Keratinocyte (primary cell): ENCODE measurements at regions not wholly inside any gene's neighbourhood (a gene's known extent, or its start where the extent isn't known, plus 50 kb on each side); places are given as distances from the start of the nearest gene placed in this dataset.

Source experiments
- EZH2 ChIP-seq: IDR thresholded peaks from one replicate; pipeline ENCODE4 v1.6.1; 2012; ENCODE audit warnings: inconsistent platforms, mild to moderate bottlenecking, low read length, moderate library complexity
- TF ChIP-seq, protein P1 (sequence below), 3 experiments: IDR thresholded peaks in 1 of 3; conservative IDR thresholded peaks in 1 of 3; optimal IDR thresholded peaks in 1 of 3; 2 replicates in 2 of 3; 3 replicates in 1 of 3; pipeline versions ENCODE3 to v1.5.1; 2011; ENCODE audit warnings: low read length in 3 of 3, mild to moderate bottlenecking in 3 of 3, moderate library complexity in 2 of 3, control low read depth in 1 of 3, inconsistent platforms in 1 of 3; ENCODE audit not compliant: insufficient read depth in 2 of 3; ENCODE audit errors: extremely low read depth in 1 of 3

DNA sequence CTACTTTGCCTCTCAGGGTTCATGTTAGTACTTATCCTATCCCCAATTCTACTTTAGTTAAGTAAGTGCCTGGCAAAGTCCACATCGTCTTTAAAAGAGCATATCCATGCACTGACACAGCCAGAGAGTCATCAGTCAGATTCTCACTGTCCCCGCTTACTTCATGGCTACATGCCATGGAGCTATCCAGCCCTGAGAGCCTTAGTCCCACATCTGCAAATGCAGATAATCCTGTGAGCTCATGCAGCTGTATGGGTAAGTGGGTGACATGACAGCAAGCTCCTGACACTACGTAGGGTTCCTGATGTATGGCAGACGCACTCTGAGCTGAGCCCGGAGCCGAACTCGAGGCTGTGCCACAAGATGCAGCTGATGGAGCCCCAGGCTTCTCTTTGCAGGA lies 661.5 kb downstream of the LIG4 start:
- TF ChIP-seq, protein P1, sequence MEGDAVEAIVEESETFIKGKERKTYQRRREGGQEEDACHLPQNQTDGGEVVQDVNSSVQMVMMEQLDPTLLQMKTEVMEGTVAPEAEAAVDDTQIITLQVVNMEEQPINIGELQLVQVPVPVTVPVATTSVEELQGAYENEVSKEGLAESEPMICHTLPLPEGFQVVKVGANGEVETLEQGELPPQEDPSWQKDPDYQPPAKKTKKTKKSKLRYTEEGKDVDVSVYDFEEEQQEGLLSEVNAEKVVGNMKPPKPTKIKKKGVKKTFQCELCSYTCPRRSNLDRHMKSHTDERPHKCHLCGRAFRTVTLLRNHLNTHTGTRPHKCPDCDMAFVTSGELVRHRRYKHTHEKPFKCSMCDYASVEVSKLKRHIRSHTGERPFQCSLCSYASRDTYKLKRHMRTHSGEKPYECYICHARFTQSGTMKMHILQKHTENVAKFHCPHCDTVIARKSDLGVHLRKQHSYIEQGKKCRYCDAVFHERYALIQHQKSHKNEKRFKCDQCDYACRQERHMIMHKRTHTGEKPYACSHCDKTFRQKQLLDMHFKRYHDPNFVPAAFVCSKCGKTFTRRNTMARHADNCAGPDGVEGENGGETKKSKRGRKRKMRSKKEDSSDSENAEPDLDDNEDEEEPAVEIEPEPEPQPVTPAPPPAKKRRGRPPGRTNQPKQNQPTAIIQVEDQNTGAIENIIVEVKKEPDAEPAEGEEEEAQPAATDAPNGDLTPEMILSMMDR (optimal IDR thresholded peaks at IDR 0.05 in 1 of 3, IDR thresholded peaks at IDR 0.05 in 1 of 3, conservative IDR thresholded peaks at IDR 0.05 in 1 of 3; ENCODE audit: extremely low read depth in 1 of 3, insufficient read depth in 2 of 3, low read length in 3 of 3), result no peak
- TF ChIP-seq EZH2, result no peak
